Testis (tissue), 2 donors: ENCODE measurements at regions not wholly inside any gene's neighbourhood (a gene's known extent, or its start where the extent isn't known, plus 50 kb on each side); places are given as distances from the start of the nearest gene placed in this dataset.

Experiments
- DNase-seq: peaks from one replicate; pipeline ENCODE4 v3.0.0-alpha.2; 2019
- H3K27ac ChIP-seq, 2 donors: fragments of 200-600 bp; sonication (generic); one replicate each; pipeline ENCODE4 v1.5.1; 2019
- H3K27me3 ChIP-seq: fragments of 200-600 bp; sonication (generic); one replicate; pipeline ENCODE4 v1.5.1; 2019
- H3K36me3 ChIP-seq: fragments of 200-600 bp; sonication (generic); one replicate; pipeline ENCODE4 v1.5.1; 2017; ENCODE audit warnings: low read depth; ENCODE audit errors: missing control alignments
- H3K4me1 ChIP-seq: fragments of 200-600 bp; sonication (generic); one replicate; pipeline ENCODE4 v1.5.1; 2019
- H3K4me3 ChIP-seq, 2 donors: fragments of 200-600 bp; sonication (generic); one replicate each; pipeline ENCODE4 v1.5.1; 2017 to 2019
- H3K9me3 ChIP-seq: fragments of 200-600 bp; sonication (generic); one replicate; pipeline ENCODE4 v1.5.1; 2017
- CTCF ChIP-seq, 3 experiments: fragments of 450-650 bp in 2 of 3; fragments of 200-600 bp in 1 of 3; sonication (generic) in 1 of 3; IDR thresholded peaks; one replicate each; pipeline ENCODE4 v1.5.1; 2016 to 2019; ENCODE audit warnings: antibody characterized with exemption in 3 of 3, mild to moderate bottlenecking in 2 of 3, moderate library complexity in 1 of 3
- POLR2A ChIP-seq: fragments of 450-650 bp; IDR thresholded peaks from one replicate; pipeline ENCODE4 v1.6.1; 2017; ENCODE audit warnings: antibody characterized with exemption, mild to moderate bottlenecking, moderate library complexity
- WGBS, 2 donors: methylation state at CpG; one replicate each; pipeline ENCODE4 v1.1.5; 2018; 5-methylcytosine and 5-hydroxymethylcytosine counted together
- intact Hi-C: fragments of 100-400 bp; cut with DNase I; formaldehyde crosslinking; loops from one replicate; pipeline ENCODE4 v1.15.1; 2023; ENCODE audit warnings: low total_unique reads

GRCh38 chr17:71842986-71843385 lies 277.8 kb upstream of the SOX9 start:
- H3K27ac ChIP-seq, result no peak overlapping the region
- H3K9me3 ChIP-seq, result no peaks in the 10 kb centered on the region
- no peak overlapping the region for H3K4me3 ChIP-seq
- no peak for TF ChIP-seq POLR2A
- no peak for TF ChIP-seq CTCF (IDR thresholded peaks at IDR 0.05)
- H3K4me1 ChIP-seq, result no peaks in the 10 kb centered on the region
- no peak for DNase-seq
- no peaks in the 10 kb centered on the region for H3K36me3 ChIP-seq
- WGBS, 2 donors, result 75 to 91% methylated on average over 3 of the region's 3 CpGs
- H3K27me3 ChIP-seq, result no peaks in the 10 kb centered on the region
- intact Hi-C loops, result no loop called here

GRCh38 chr17:71845337-71845736 lies 275.5 kb upstream of the SOX9 start:
- H3K4me3 ChIP-seq, result no peak overlapping the region
- H3K36me3 ChIP-seq, result no peaks in the 10 kb centered on the region
- H3K9me3 ChIP-seq, result no peaks in the 10 kb centered on the region
- H3K4me1 ChIP-seq, result no peaks in the 10 kb centered on the region
- no peak for DNase-seq
- no peaks in the 10 kb centered on the region for H3K27me3 ChIP-seq
- no peak overlapping the region for H3K27ac ChIP-seq
- intact Hi-C loops, result no loop called here
- no peak for TF ChIP-seq POLR2A
- no peak for TF ChIP-seq CTCF (IDR thresholded peaks at IDR 0.05)
- WGBS, 2 donors, result 94 to 95% methylated on average over 2 of the region's 2 CpGs

GRCh38 chr17:71846561-71847110 lies 274.2 kb upstream of the SOX9 start:
- H3K27me3 ChIP-seq, result no peaks in the 10 kb centered on the region
- no peaks in the 10 kb centered on the region for H3K4me1 ChIP-seq
- H3K36me3 ChIP-seq, result no peaks in the 10 kb centered on the region
- no peak overlapping the region for H3K27ac ChIP-seq
- no peaks in the 10 kb centered on the region for H3K9me3 ChIP-seq
- H3K4me3 ChIP-seq, result no peak overlapping the region
- intact Hi-C loops, result no loop called here
- no peak for DNase-seq
- TF ChIP-seq CTCF (IDR thresholded peaks at IDR 0.05) (no peak), POLR2A (no peak)
- WGBS, 2 donors, result 70 to 73% methylated on average over 8 of the region's 8 CpGs

- Histone ChIP-seq H3K36me3 (no peaks in the 10 kb centered on the region), H3K27me3 (no peaks in the 10 kb centered on the region), H3K27ac (no peak overlapping the region), H3K4me3 (no peak overlapping the region), H3K4me1 (no peaks in the 10 kb centered on the region), H3K9me3 (no peaks in the 10 kb centered on the region)
- TF ChIP-seq CTCF (IDR thresholded peaks at IDR 0.05) (no peak), POLR2A (no peak)
- DNase-seq, result no peak
- intact Hi-C loops, result no loop called here
- 62 to 96% methylated on average over 1 of the region's 1 CpG for WGBS, 2 donors
Measured at GRCh38 chr17:71849783-71850768, 270.7 kb upstream of the SOX9 start.
